H1 (cell line): ENCODE measurements at regions not wholly inside any gene's neighbourhood (a gene's known extent, or its start where the extent isn't known, plus 50 kb on each side); places are given as distances from the start of the nearest gene placed in this dataset.

ENCODE experiments used
- CTCF ChIA-PET: fragments of 300-600 bp; sonication (Branson Sonifier 250); formaldehyde crosslinking; loops from one replicate; lab custom pipeline; 2021; ENCODE audit not compliant: partially characterized antibody; lab: Charles Lee
- POLR2A ChIA-PET: fragments of 300-600 bp; sonication (Branson Sonifier 250); formaldehyde crosslinking; loops from one replicate; lab custom pipeline; 2021; ENCODE audit warnings: inconsistent platforms; ENCODE audit not compliant: partially characterized antibody; lab: Charles Lee
- DNase-seq, 2 experiments: peaks; one replicate each; pipeline versions ENCODE4 v3.0.0 to v3.0.0-alpha.2; 2010 to 2022; ENCODE audit warnings: low spot score in 2 of 2, low read depth in 1 of 2, mixed read lengths in 1 of 2
- FAIRE-seq: peaks from 2 replicates; lab custom pipeline; 2011; peaks lifted over from hg19 to GRCh38; lab: Jason Lieb, UNC
- H2AFZ ChIP-seq: 2 replicates; pipeline ENCODE4 v1.8.1; 2012; ENCODE audit warnings: low read length, inconsistent platforms
- H2AK5ac ChIP-seq: 2 replicates; pipeline ENCODE4 v1.6.1; 2013; ENCODE audit warnings: low read depth, low read length
- H2BK120ac ChIP-seq: replicated peaks from 2 replicates; pipeline ENCODE3; 2013; ENCODE audit warnings: low read depth, low read length, inconsistent platforms
- H2BK12ac ChIP-seq: 2 replicates; pipeline ENCODE4 v1.6.1; 2013; ENCODE audit warnings: low read depth, low read length
- H2BK15ac ChIP-seq: 2 replicates; pipeline ENCODE4 v1.6.1; 2013; ENCODE audit warnings: low read length
- H2BK20ac ChIP-seq: 2 replicates; pipeline ENCODE4 v1.6.1; 2013; ENCODE audit warnings: low read length
- H2BK5ac ChIP-seq: 2 replicates; pipeline ENCODE4 v1.6.1; 2013; ENCODE audit warnings: low read depth, low read length
- H3K14ac ChIP-seq: 2 replicates; pipeline ENCODE4 v1.6.1; 2013; ENCODE audit warnings: inconsistent platforms; ENCODE audit not compliant: insufficient read length
- H3K18ac ChIP-seq: 2 replicates; pipeline ENCODE4 v1.6.1; 2013; ENCODE audit warnings: low read length; ENCODE audit errors: extremely low read depth
- H3K23ac ChIP-seq: 2 replicates; pipeline ENCODE4 v1.6.1; 2013; ENCODE audit warnings: inconsistent platforms; ENCODE audit not compliant: insufficient read length
- H3K23me2 ChIP-seq: 2 replicates; pipeline ENCODE4 v1.6.1; 2013; ENCODE audit warnings: low read depth, low read length
- H3K27ac ChIP-seq: 2 replicates; pipeline ENCODE4 v1.6.1; 2011; ENCODE audit warnings: low read depth, low read length, inconsistent platforms
- H3K27me3 ChIP-seq, 4 experiments: replicated peaks in 1 of 4; 1 replicate in 1 of 4; 2 replicates in 3 of 4; pipeline versions ENCODE4 v1.6.1 to v1.8.1; 2011 to 2013; ENCODE audit warnings: low read length in 3 of 4, mild to moderate bottlenecking in 3 of 4, inconsistent platforms in 2 of 4, mixed read lengths in 2 of 4, moderate library complexity in 1 of 4; ENCODE audit not compliant: control insufficient read depth in 3 of 4, insufficient read depth in 3 of 4; ENCODE audit errors: extremely low read depth in 1 of 4
- H3K36me3 ChIP-seq, 4 experiments: 2 replicates each; pipeline versions ENCODE4 v1.6.1 to v1.8.1; 2011 to 2013; ENCODE audit warnings: mild to moderate bottlenecking in 4 of 4, low read length in 3 of 4, moderate library complexity in 2 of 4, control low read depth in 1 of 4, inconsistent platforms in 1 of 4; ENCODE audit not compliant: insufficient read depth in 4 of 4, control insufficient read depth in 2 of 4
- H3K4ac ChIP-seq: replicated peaks from 2 replicates; pipeline ENCODE3; 2013; ENCODE audit warnings: low read length, low read depth, mixed read lengths, inconsistent platforms; ENCODE audit not compliant: insufficient read length
- H3K4me1 ChIP-seq, 4 experiments: replicated peaks in 1 of 4; 1 replicate in 1 of 4; 2 replicates in 3 of 4; pipeline versions ENCODE4 v1.6.1 to v1.8.1; 2011 to 2013; ENCODE audit warnings: low read length in 3 of 4, inconsistent platforms in 2 of 4, mixed read lengths in 1 of 4; ENCODE audit not compliant: insufficient read depth in 4 of 4, control insufficient read depth in 3 of 4
- H3K4me2 ChIP-seq, 2 experiments: 2 replicates each; pipeline versions ENCODE4 v1.6.1 to v1.8.1; 2011 to 2013; ENCODE audit warnings: low read depth in 2 of 2, low read length in 2 of 2, control low read depth in 1 of 2, inconsistent platforms in 1 of 2, mild to moderate bottlenecking in 1 of 2; ENCODE audit not compliant: insufficient read depth in 1 of 2
- H3K4me3 ChIP-seq, 4 experiments: fragments of 200-600, 300-600 bp in 1 of 4; sonication (generic), shearing (Covaris generic), sonication (Bioruptor Twin) in 1 of 4; 2 replicates each; pipeline versions ENCODE4 v1.5.1 to v1.8.1; 2011 to 2016; ENCODE audit warnings: low read length in 4 of 4, low read depth in 3 of 4, control low read depth in 2 of 4, inconsistent platforms in 2 of 4, mild to moderate bottlenecking in 2 of 4, mixed read lengths in 1 of 4, moderate library complexity in 1 of 4; ENCODE audit not compliant: insufficient read depth in 2 of 4; ENCODE audit errors: extremely low read depth in 1 of 4
- H3K56ac ChIP-seq: replicated peaks from 2 replicates; pipeline ENCODE3; 2013; ENCODE audit warnings: low read depth, mild to moderate bottlenecking, mixed read lengths, low read length, inconsistent platforms; ENCODE audit not compliant: insufficient read length
- H3K79me1 ChIP-seq: 2 replicates; pipeline ENCODE4 v1.6.1; 2013; ENCODE audit warnings: low read depth, low read length, control low read depth
- H3K79me2 ChIP-seq, 2 experiments: 2 replicates each; pipeline versions ENCODE4 v1.6.1 to v1.8.1; 2012 to 2013; ENCODE audit warnings: low read length in 2 of 2, mild to moderate bottlenecking in 2 of 2, inconsistent platforms in 1 of 2; ENCODE audit not compliant: insufficient read depth in 2 of 2, control insufficient read depth in 1 of 2
- H3K9ac ChIP-seq, 4 experiments: replicated peaks in 1 of 4; 1 replicate in 1 of 4; 2 replicates in 3 of 4; pipeline versions ENCODE4 v1.6.1 to v1.8.1; 2011 to 2013; ENCODE audit warnings: low read depth in 3 of 4, low read length in 3 of 4, control low read depth in 2 of 4, mild to moderate bottlenecking in 2 of 4, moderate library complexity in 2 of 4, inconsistent platforms in 1 of 4; ENCODE audit errors: extremely low read depth in 1 of 4
- H3K9me3 ChIP-seq, 2 experiments: 2 replicates each; pipeline versions ENCODE4 v1.6.1 to v1.8.1; 2012 to 2013; ENCODE audit warnings: mild to moderate bottlenecking in 2 of 2, moderate library complexity in 2 of 2, control low read depth in 1 of 2, inconsistent platforms in 1 of 2, low read depth in 1 of 2, low read length in 1 of 2, mixed read lengths in 1 of 2; ENCODE audit not compliant: insufficient read depth in 2 of 2
- H4K20me1 ChIP-seq, 2 experiments: replicated peaks in 1 of 2; 2 replicates each; pipeline versions ENCODE3 to v1.8.1; 2011 to 2013; ENCODE audit warnings: inconsistent platforms in 2 of 2, low read length in 2 of 2, mild to moderate bottlenecking in 1 of 2; ENCODE audit not compliant: insufficient read depth in 2 of 2, control insufficient read depth in 1 of 2
- H4K5ac ChIP-seq: 2 replicates; pipeline ENCODE4 v1.6.1; 2013; ENCODE audit warnings: low read length, low read depth, mixed read lengths, inconsistent platforms; ENCODE audit not compliant: insufficient read length
- H4K8ac ChIP-seq: 2 replicates; pipeline ENCODE4 v1.8.0; 2013; ENCODE audit warnings: mild to moderate bottlenecking, moderate library complexity, low read length, inconsistent platforms; ENCODE audit not compliant: insufficient read depth; ENCODE audit errors: extremely low read depth
- H4K91ac ChIP-seq: replicated peaks from 2 replicates; pipeline ENCODE3; 2013; ENCODE audit warnings: low read length, mixed read lengths, inconsistent platforms; ENCODE audit not compliant: insufficient read length
- CBX8 ChIP-seq: fragments of 300-800, 300-1000 bp; sonication (generic); IDR thresholded peaks from 2 replicates; pipeline ENCODE4 v1.7.1; 2016; ENCODE audit warnings: low read depth, low read length, borderline replicate concordance
- EZH2 ChIP-seq: fragments of 200-600 bp; sonication (generic); IDR thresholded peaks from 2 replicates; pipeline ENCODE4 v1.7.1; 2012; ENCODE audit warnings: low read depth, mild to moderate bottlenecking, moderate library complexity, low read length, inconsistent platforms; ENCODE audit not compliant: severe bottlenecking
- SP1 ChIP-seq: IDR thresholded peaks from 2 replicates; pipeline ENCODE4 v1.6.1; 2011; ENCODE audit warnings: low read depth, low read length
- SP4 ChIP-seq: IDR thresholded peaks from 2 replicates; pipeline ENCODE4 v1.6.1; 2012; ENCODE audit warnings: low read length, inconsistent platforms
- USF2 ChIP-seq: IDR thresholded peaks from 2 replicates; pipeline ENCODE4 v1.6.1; 2011; ENCODE audit warnings: low read length, improper control_type of control experiment
- WGBS, 2 experiments: shearing (Covaris generic) in 1 of 2; methylation state at CpG; one replicate each; pipeline versions ENCODE4 v1.1.6 to v1.1.7; 2013 to 2015; ENCODE audit warnings: low lambda C conversion rate in 2 of 2, mixed read lengths in 2 of 2, inconsistent platforms in 1 of 2, low coverage in 1 of 2, missing lambda C conversion rate in 1 of 2; ENCODE audit not compliant: insufficient replicate concordance in 2 of 2, insufficient coverage in 1 of 2, insufficient read length in 1 of 2; ENCODE audit errors: extremely low coverage in 1 of 2, missing lambda C conversion rate in 1 of 2; 5-methylcytosine and 5-hydroxymethylcytosine counted together
- TF ChIP-seq, protein P1 (sequence below): IDR thresholded peaks from 2 replicates; pipeline ENCODE4 v1.6.1; 2012; ENCODE audit warnings: low read length, inconsistent platforms

DNA sequence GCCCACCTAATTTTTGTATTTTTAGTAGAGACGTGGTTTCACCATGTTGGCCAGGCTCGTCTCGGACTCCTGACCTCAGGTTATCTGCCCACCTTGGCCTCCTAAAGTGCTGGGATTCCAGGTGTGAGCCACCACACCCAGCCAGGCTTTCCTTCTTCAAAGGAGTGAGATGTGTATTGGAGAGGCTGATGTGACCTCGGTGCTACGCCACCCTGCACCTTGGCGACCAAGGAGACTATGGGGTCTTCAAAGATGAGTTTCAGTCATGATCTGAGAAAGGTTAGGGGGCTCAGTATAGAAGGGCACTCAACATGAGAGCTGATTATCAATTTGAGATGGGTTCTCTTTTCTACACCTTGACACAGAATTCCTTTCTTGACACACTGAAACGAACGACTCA, 284.2 kb upstream of the WWC1 start:
- Histone ChIP-seq H4K8ac (no peak overlapping the region), H2BK20ac (no peak overlapping the region), H2BK12ac (no peak overlapping the region), H3K4ac (no peak overlapping the region), H3K9ac (no peak overlapping the region), H3K23me2 (no peaks in the 10 kb centered on the region), H3K56ac (no peak overlapping the region), H4K5ac (no peak overlapping the region), H3K79me1 (no peaks in the 10 kb centered on the region), H3K4me3 (no peak overlapping the region), H3K27me3 (no peaks in the 10 kb centered on the region), H3K23ac (no peak overlapping the region), H3K9me3 (no peaks in the 10 kb centered on the region), H2BK120ac (no peak overlapping the region), H3K79me2 (no peaks in the 10 kb centered on the region), H4K91ac (no peak overlapping the region), H3K4me1 (no peaks in the 10 kb centered on the region), H2AFZ (no peak overlapping the region), H3K4me2 (no peak overlapping the region), H3K27ac (no peak overlapping the region), H2BK5ac (no peak overlapping the region), H3K18ac (no peak overlapping the region), H2AK5ac (no peak overlapping the region), H4K20me1 (no peaks in the 10 kb centered on the region), H3K36me3 (no peaks in the 10 kb centered on the region), H2BK15ac (no peak overlapping the region), H3K14ac (no peak overlapping the region)
- FAIRE-seq (no peak), DNase-seq (no peak)
- WGBS, 2 experiments: 91% methylated on average over 8 of the region's 8 CpGs; no CpG with 5 or more reads in 1 of the 2 experiments
- POLR2A ChIA-PET: no interaction called here
- CTCF ChIA-PET: interaction anchor here (0.6 to 2.3 kb wide), 7 partner anchors 9 to 288 kb away, joined by 3 to 6 read pairs (median 5); no protein-coding TSS in a partner anchor
- TF ChIP-seq SP4 (no peak), CBX8 (no peak), SP1 (no peak), USF2 (no peak), EZH2 (no peak)
- TF ChIP-seq, protein P1, sequence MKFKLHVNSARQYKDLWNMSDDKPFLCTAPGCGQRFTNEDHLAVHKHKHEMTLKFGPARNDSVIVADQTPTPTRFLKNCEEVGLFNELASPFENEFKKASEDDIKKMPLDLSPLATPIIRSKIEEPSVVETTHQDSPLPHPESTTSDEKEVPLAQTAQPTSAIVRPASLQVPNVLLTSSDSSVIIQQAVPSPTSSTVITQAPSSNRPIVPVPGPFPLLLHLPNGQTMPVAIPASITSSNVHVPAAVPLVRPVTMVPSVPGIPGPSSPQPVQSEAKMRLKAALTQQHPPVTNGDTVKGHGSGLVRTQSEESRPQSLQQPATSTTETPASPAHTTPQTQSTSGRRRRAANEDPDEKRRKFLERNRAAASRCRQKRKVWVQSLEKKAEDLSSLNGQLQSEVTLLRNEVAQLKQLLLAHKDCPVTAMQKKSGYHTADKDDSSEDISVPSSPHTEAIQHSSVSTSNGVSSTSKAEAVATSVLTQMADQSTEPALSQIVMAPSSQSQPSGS: no peak
